GM18870 (cell line): ENCODE measurements at regions not wholly inside any gene's neighbourhood (a gene's known extent, or its start where the extent isn't known, plus 50 kb on each side); places are given as distances from the start of the nearest gene placed in this dataset.

Experiments
- ATAC-seq: cut with Tn5 transposase; IDR thresholded peaks from one replicate; pipeline ENCODE4 v1.9.1; 2021; ENCODE audit warnings: moderate library complexity; ENCODE audit not compliant: unreplicated experiment

GRCh38 chr6:139498715-139499114 is 124.3 kb upstream of the CITED2 start:
- no peak for ATAC-seq

- ATAC-seq: no peak
These were observed 123.0 kb upstream of the CITED2 start for GRCh38 chr6:139497345-139497961.

- no peak for ATAC-seq
These were observed 122.4 kb upstream of the CITED2 start for GRCh38 chr6:139496654-139497344.

GRCh38 chr6:139494376-139494990 is 120.0 kb upstream of the CITED2 start:
- no peak for ATAC-seq

GRCh38 chr6:139490482-139490881 is 116.0 kb upstream of the CITED2 start:
- peak; percentile 86 for ATAC-seq

- ATAC-seq: no peak
These were observed 112.0 kb upstream of the CITED2 start for GRCh38 chr6:139486476-139486799.

GRCh38 chr6:139485742-139486475 is 111.5 kb upstream of the CITED2 start:
- ATAC-seq: no peak

- no peak for ATAC-seq
These were observed 110.7 kb upstream of the CITED2 start for GRCh38 chr6:139485185-139485584.

GRCh38 chr6:139483079-139483478 is 108.6 kb upstream of the CITED2 start:
- no peak for ATAC-seq

GRCh38 chr6:139482287-139482686 is 107.8 kb upstream of the CITED2 start:
- ATAC-seq: no peak

GRCh38 chr6:139480356-139481165 is 106.1 kb upstream of the CITED2 start:
- no peak for ATAC-seq

- no peak for ATAC-seq
These were observed 105.2 kb upstream of the CITED2 start for GRCh38 chr6:139479433-139480222.

GRCh38 chr6:139475646-139476045 is 101.2 kb upstream of the CITED2 start:
- ATAC-seq: no peak

- ATAC-seq: no peak
These were observed 100.8 kb upstream of the CITED2 start for GRCh38 chr6:139475241-139475640.

- peak; percentile 65 for ATAC-seq
These were observed 100.0 kb upstream of the CITED2 start for GRCh38 chr6:139474145-139475108.

GRCh38 chr6:139473731-139474130 is 99.3 kb upstream of the CITED2 start:
- ATAC-seq: no peak

- ATAC-seq: no peak
These were observed 98.8 kb upstream of the CITED2 start for GRCh38 chr6:139473231-139473701.

- ATAC-seq: no peak
These were observed 98.0 kb upstream of the CITED2 start for GRCh38 chr6:139472351-139473015.
